AG08395 (cell line): ENCODE measurements at regions not wholly inside any gene's neighbourhood (a gene's known extent, or its start where the extent isn't known, plus 50 kb on each side); places are given as distances from the start of the nearest gene placed in this dataset.
"Not testable (repeated sequence)": the region's sequence is repeated elsewhere in the genome, so short reads cannot be mapped to it uniquely, and the experiment has no call there.

Source experiments
- DNase-seq: peaks from one replicate; pipeline ENCODE4 v3.0.0; 2012; ENCODE audit warnings: mixed read lengths, low spot score

GRCh38 chr2:111533557-111534247 is 350.3 kb downstream of the ANAPC1 start:
- DNase-seq: not testable (repeated sequence)

- no peak for DNase-seq
Measured at GRCh38 chr2:111534910-111535352, 349.1 kb downstream of the ANAPC1 start.

- peak; percentile 31 for DNase-seq
Measured at GRCh38 chr2:111535404-111535803, 348.6 kb downstream of the ANAPC1 start.

GRCh38 chr2:111537078-111537655 is 346.8 kb downstream of the ANAPC1 start:
- no peak for DNase-seq

GRCh38 chr2:111539991-111540390 is 344.0 kb downstream of the ANAPC1 start:
- not testable (repeated sequence) for DNase-seq

- not testable (repeated sequence) for DNase-seq
Measured at GRCh38 chr2:111542120-111542774, 341.7 kb downstream of the ANAPC1 start.

- DNase-seq: not testable (repeated sequence)
Measured at GRCh38 chr2:111544006-111544405, 340.0 kb downstream of the ANAPC1 start.

- not testable (repeated sequence) for DNase-seq
Measured at GRCh38 chr2:111545723-111546431, 338.1 kb downstream of the ANAPC1 start.

GRCh38 chr2:111546578-111546977 is 337.4 kb downstream of the ANAPC1 start:
- not testable (repeated sequence) for DNase-seq

- DNase-seq: not testable (repeated sequence)
Measured at GRCh38 chr2:111549174-111549573, 334.8 kb downstream of the ANAPC1 start.

GRCh38 chr2:111551428-111551827 is 332.6 kb downstream of the ANAPC1 start:
- not testable (repeated sequence) for DNase-seq

GRCh38 chr2:111552625-111553024 is 331.4 kb downstream of the ANAPC1 start:
- DNase-seq: not testable (repeated sequence)

- DNase-seq: not testable (repeated sequence)
Measured at GRCh38 chr2:111559301-111559700, 324.7 kb downstream of the ANAPC1 start.

- DNase-seq: not testable (repeated sequence)
Measured at GRCh38 chr2:111559814-111560213, 324.2 kb downstream of the ANAPC1 start.

- DNase-seq: not testable (repeated sequence)
Measured at GRCh38 chr2:111566068-111566467, 317.9 kb downstream of the ANAPC1 start.

- DNase-seq: not testable (repeated sequence)
Measured at GRCh38 chr2:111567233-111567632, 316.8 kb downstream of the ANAPC1 start.

GRCh38 chr2:111569356-111570199 is 314.4 kb downstream of the ANAPC1 start:
- DNase-seq: not testable (repeated sequence)

GRCh38 chr2:111570300-111571114 is 313.5 kb downstream of the ANAPC1 start:
- peak; percentile 1 for DNase-seq

GRCh38 chr2:111574803-111575202 is 309.2 kb downstream of the ANAPC1 start:
- not testable (repeated sequence) for DNase-seq

- DNase-seq: not testable (repeated sequence)
Measured at GRCh38 chr2:111577154-111577885, 306.7 kb downstream of the ANAPC1 start.
